GM12878 (cell line): ENCODE measurements at regions not wholly inside any gene's neighbourhood (a gene's known extent, or its start where the extent isn't known, plus 50 kb on each side); places are given as distances from the start of the nearest gene placed in this dataset.

Experiments
- ATAC-seq: fragments of 200-7000 bp; cut with Tn5 transposase; 3 replicates; pipeline ENCODE4 v1.9.1; 2020; ENCODE audit warnings: mild to moderate bottlenecking, moderate library complexity
- BruUV-seq: library from RNA; stranded (reverse); fragments of 400-500 nt; replicated peaks from 2 replicates; lab custom pipeline; 2021; lab: Mats Ljungman, UMichigan
- CTCF ChIA-PET: fragments of 300-600 bp; sonication (Branson Sonifier 250); formaldehyde crosslinking; extraction: SDS; loops from one replicate; lab custom pipeline; 2021; ENCODE audit warnings: inconsistent platforms; lab: Yijun Ruan, JAX
- POLR2A ChIA-PET: fragments of 350-600 bp; formaldehyde crosslinking; extraction: SDS; loops from one replicate; lab custom pipeline; 2021; ENCODE audit warnings: inconsistent platforms; lab: Charles Lee
- RAD21 ChIA-PET: fragments of 300-600 bp; sonication (Branson Sonifier 250); formaldehyde crosslinking; loops from one replicate; lab custom pipeline; 2023; ENCODE audit warnings: antibody characterized with exemption; ENCODE audit not compliant: unreplicated experiment; lab: Charles Lee
- SMC1A ChIA-PET: fragments of 300-600 bp; sonication (Branson Sonifier 250); formaldehyde crosslinking; loops from one replicate; lab custom pipeline; 2023; ENCODE audit not compliant: unreplicated experiment, uncharacterized antibody; lab: Charles Lee
- DNase-seq: peaks from one replicate; pipeline ENCODE4 v3.0.0-alpha.2; 2011; ENCODE audit warnings: low read depth, low spot score
- FAIRE-seq: peaks from 3 replicates; lab custom pipeline; 2011; peaks lifted over from hg19 to GRCh38; lab: Jason Lieb, UNC
- H2AFZ ChIP-seq: 2 replicates; pipeline ENCODE4 v1.6.0; 2011; ENCODE audit warnings: low read depth, low read length, control low read depth; ENCODE audit not compliant: control insufficient read depth
- H3K27ac ChIP-seq: 2 replicates; pipeline ENCODE4 v1.5.1; 2011; ENCODE audit warnings: control low read depth; ENCODE audit not compliant: control insufficient read depth, insufficient read depth
- H3K27me3 ChIP-seq, 2 experiments: replicated peaks in 1 of 2; 2 replicates each; pipeline versions ENCODE4 v1.6.0 to v1.6.1; 2011; ENCODE audit warnings: low read length in 1 of 2; ENCODE audit not compliant: control insufficient read depth in 2 of 2, insufficient read depth in 2 of 2
- H3K36me3 ChIP-seq, 2 experiments: 2 replicates each; pipeline ENCODE4 v1.5.1; 2011; ENCODE audit warnings: low read length in 1 of 2; ENCODE audit not compliant: control insufficient read depth in 2 of 2, insufficient read depth in 2 of 2
- H3K4me1 ChIP-seq: 2 replicates; pipeline ENCODE4 v1.6.1; 2011; ENCODE audit warnings: mild to moderate bottlenecking, low read length, moderate library complexity, mixed read lengths; ENCODE audit not compliant: control insufficient read depth, insufficient read depth
- H3K4me2 ChIP-seq: 2 replicates; pipeline ENCODE4 v1.6.0; 2011; ENCODE audit warnings: control low read depth; ENCODE audit not compliant: control insufficient read depth, insufficient read depth
- H3K4me3 ChIP-seq: fragments of 200-600 bp; sonication (generic); 2 replicates; pipeline ENCODE4 v1.5.1; 2016
- H3K79me2 ChIP-seq: 2 replicates; pipeline ENCODE4 v1.6.0; 2011; ENCODE audit warnings: low read length; ENCODE audit not compliant: control insufficient read depth, insufficient read depth
- H3K9ac ChIP-seq: 2 replicates; pipeline ENCODE4 v1.8.0; 2011; ENCODE audit warnings: low read length, control low read depth, mixed read lengths; ENCODE audit not compliant: control insufficient read depth, insufficient read depth
- H3K9me3 ChIP-seq: replicated peaks from 3 replicates; pipeline ENCODE4 v1.5.1; 2011; ENCODE audit warnings: mild to moderate bottlenecking, low read length; ENCODE audit not compliant: control insufficient read depth, insufficient read depth
- H4K20me1 ChIP-seq: 2 replicates; pipeline ENCODE4 v1.6.0; 2011; ENCODE audit not compliant: control insufficient read depth, insufficient read depth
- CBFB ChIP-seq: IDR thresholded peaks from 2 replicates; pipeline ENCODE4 v1.6.1; 2016; ENCODE audit warnings: antibody characterized with exemption, low read depth
- CREB1 ChIP-seq: IDR thresholded peaks from 2 replicates; pipeline ENCODE4 v1.6.1; 2012; ENCODE audit warnings: low read depth, mild to moderate bottlenecking, inconsistent platforms
- EZH2 ChIP-seq: IDR thresholded peaks from 2 replicates; pipeline ENCODE4 v1.6.1; 2012; ENCODE audit warnings: low read depth, mild to moderate bottlenecking, control low read depth, inconsistent platforms, low read length, borderline replicate concordance; ENCODE audit not compliant: control insufficient read depth
- KDM1A ChIP-seq: fragments of 200-600 bp; sonication (generic); IDR thresholded peaks from 2 replicates; pipeline ENCODE4 v1.6.1; 2016; ENCODE audit warnings: borderline replicate concordance
- MEF2A ChIP-seq: IDR thresholded peaks from 2 replicates; pipeline ENCODE4 v1.6.1; 2011; ENCODE audit warnings: low read depth, mild to moderate bottlenecking, low read length, moderate library complexity; ENCODE audit not compliant: insufficient read depth
- MYB ChIP-seq: fragments of 150-350 bp; IDR thresholded peaks from 2 replicates; pipeline ENCODE4 v1.6.1; 2014; ENCODE audit warnings: mild to moderate bottlenecking, low read depth, low read length, borderline replicate concordance
- NFXL1 ChIP-seq: fragments of 450-650 bp; IDR thresholded peaks from 2 replicates; pipeline ENCODE4 v1.6.1; 2017; ENCODE audit warnings: antibody characterized with exemption, mild to moderate bottlenecking, borderline replicate concordance
- NFYB ChIP-seq: IDR thresholded peaks from 2 replicates; pipeline ENCODE4 v1.6.1; 2011; ENCODE audit warnings: low read depth, mild to moderate bottlenecking, low read length, improper control_type of control experiment, moderate library complexity; ENCODE audit not compliant: insufficient read depth
- NR2C2 ChIP-seq: IDR thresholded peaks from 2 replicates; pipeline ENCODE4 v1.6.1; 2011; ENCODE audit warnings: borderline replicate concordance, low read depth; ENCODE audit not compliant: control insufficient read depth, insufficient read length
- PKNOX1 ChIP-seq: fragments of 450-650 bp; IDR thresholded peaks from 2 replicates; pipeline ENCODE4 v1.6.1; 2016; ENCODE audit warnings: mild to moderate bottlenecking
- REST ChIP-seq: IDR thresholded peaks from 2 replicates; pipeline ENCODE4 v1.6.1; 2012; ENCODE audit warnings: mild to moderate bottlenecking, low read depth, low read length
- RFX5 ChIP-seq: IDR thresholded peaks from 2 replicates; pipeline ENCODE4 v1.6.1; 2011; ENCODE audit warnings: low read depth, low read length, improper control_type of control experiment
- SMARCA5 ChIP-seq: fragments of 450-650 bp; IDR thresholded peaks from 2 replicates; pipeline ENCODE4 v1.6.1; 2017; ENCODE audit warnings: mild to moderate bottlenecking
- SREBF1 ChIP-seq: IDR thresholded peaks from 2 replicates; pipeline ENCODE4 v1.6.1; 2012; ENCODE audit warnings: mild to moderate bottlenecking, low read length
- STAT3 ChIP-seq: IDR thresholded peaks from 2 replicates; pipeline ENCODE4 v1.6.1; 2011; ENCODE audit warnings: low read depth, low read length, improper control_type of control experiment
- ZNF207 ChIP-seq: fragments of 450-650 bp; IDR thresholded peaks from 2 replicates; pipeline ENCODE4 v1.6.1; 2014; ENCODE audit warnings: antibody characterized with exemption, mild to moderate bottlenecking, borderline replicate concordance
- ZNF622 ChIP-seq: fragments of 450-650 bp; IDR thresholded peaks from 2 replicates; pipeline ENCODE4 v1.6.1; 2017; ENCODE audit warnings: mild to moderate bottlenecking, inconsistent platforms
- WGBS: methylation state at CpG from one replicate; pipeline ENCODE4 v1.1.6; 2016; ENCODE audit warnings: low lambda C conversion rate; ENCODE audit not compliant: insufficient replicate concordance, insufficient coverage; ENCODE audit errors: missing lambda C conversion rate; 5-methylcytosine and 5-hydroxymethylcytosine counted together
- in situ Hi-C: fragments of 300-500 bp; cut with MboI; formaldehyde crosslinking; loops from 9 replicates; pipeline ENCODE4 v1.14.3; 2018; ENCODE audit warnings: mixed read lengths
- intact Hi-C: fragments of 100-400 bp; cut with micrococcal nuclease; formaldehyde crosslinking; loops from one replicate; pipeline ENCODE4 v1.14.2; 2022; ENCODE audit not compliant: unreplicated experiment

GRCh38 chr3:182078316-182078715 is 366.6 kb downstream of the SOX2 start:
- POLR2A ChIA-PET = no interaction called here
- Histone ChIP-seq H3K9ac (no peak overlapping the region), H3K9me3 (no peaks in the 10 kb centered on the region), H2AFZ (no peak overlapping the region), H3K79me2 (no peaks in the 10 kb centered on the region), H3K27ac (no peak overlapping the region), H3K36me3 (no peaks in the 10 kb centered on the region), H3K4me3 (no peak overlapping the region), H4K20me1 (no peaks in the 10 kb centered on the region), H3K4me2 (no peak overlapping the region), H3K4me1 (no peaks in the 10 kb centered on the region), H3K27me3 (no peaks in the 10 kb centered on the region)
- 15% methylated on average over 3 of the region's 3 CpGs for WGBS
- no peak for DNase-seq
- in situ Hi-C loops = no loop called here
- ATAC-seq = no peak
- SMC1A ChIA-PET = interaction anchor here (0.7 kb wide), 2 partner anchors 10 to 571 kb away, joined by 3 read pairs; no protein-coding TSS in a partner anchor
- FAIRE-seq = no peak
- CTCF ChIA-PET = no interaction called here
- TF ChIP-seq CREB1 (no peak), ZNF207 (no peak), CBFB (no peak), EZH2 (no peak), RFX5 (no peak), MYB (no peak), SREBF1 (no peak), ZNF622 (no peak), MEF2A (no peak), REST (no peak), KDM1A (no peak), NFXL1 (no peak), STAT3 (no peak), NFYB (no peak), SMARCA5 (no peak), PKNOX1 (no peak), NR2C2 (no peak)
- no TSS peak for BruUV-seq
- RAD21 ChIA-PET = no interaction called here
- intact Hi-C loops = no loop called here
